Aorta (tissue), 5 donors: ENCODE measurements at regions not wholly inside any gene's neighbourhood (a gene's known extent, or its start where the extent isn't known, plus 50 kb on each side); places are given as distances from the start of the nearest gene placed in this dataset.

Experiments
- ATAC-seq: fragments of 200-7000 bp; cut with Tn5 transposase; one replicate; pipeline ENCODE4 v1.9.1; 2022; ENCODE audit warnings: moderate library complexity; ENCODE audit not compliant: low FRiP score
- DNase-seq, 2 donors: peaks; one replicate each; pipeline ENCODE4 v3.0.0-alpha.2; 2020
- H3K27ac ChIP-seq, 2 donors: one replicate each; pipeline ENCODE4 v1.5.1; 2013; ENCODE audit warnings: low read length in 2 of 2, mild to moderate bottlenecking in 2 of 2, moderate library complexity in 2 of 2, control low read depth in 1 of 2, inconsistent platforms in 1 of 2, low read depth in 1 of 2
- H3K27me3 ChIP-seq, 2 donors: one replicate each; pipeline ENCODE4 v1.6.1; 2013; ENCODE audit warnings: control low read depth in 1 of 2, low read length in 1 of 2, mild to moderate bottlenecking in 1 of 2, moderate library complexity in 1 of 2; ENCODE audit not compliant: insufficient read depth in 2 of 2, control insufficient read depth in 1 of 2
- H3K36me3 ChIP-seq, 2 donors: one replicate each; pipeline ENCODE4 v1.6.1; 2013; ENCODE audit warnings: control low read depth in 1 of 2, low read length in 1 of 2, mild to moderate bottlenecking in 1 of 2; ENCODE audit not compliant: insufficient read depth in 2 of 2, control insufficient read depth in 1 of 2
- H3K4me1 ChIP-seq, 2 donors: one replicate each; pipeline ENCODE4 v1.6.1; 2013; ENCODE audit warnings: low read length in 2 of 2, control low read depth in 1 of 2, mild to moderate bottlenecking in 1 of 2, moderate library complexity in 1 of 2; ENCODE audit not compliant: insufficient read depth in 2 of 2, control insufficient read depth in 1 of 2
- H3K4me3 ChIP-seq, 2 donors: one replicate each; pipeline ENCODE4 v1.5.1; 2013; ENCODE audit warnings: low read length in 2 of 2, control low read depth in 1 of 2, mild to moderate bottlenecking in 1 of 2
- H3K9me3 ChIP-seq: one replicate; pipeline ENCODE4 v1.6.1; 2013; ENCODE audit warnings: mild to moderate bottlenecking, low read length; ENCODE audit not compliant: control insufficient read depth
- WGBS, 2 donors: extraction: QIAGEN DNeasy Blood & Tissue Kit; methylation state at CpG; one replicate each; pipeline ENCODE4 v1.1.7; 2013; 5-methylcytosine and 5-hydroxymethylcytosine counted together
- intact Hi-C, 2 donors: fragments of 100-400 bp; cut with DNase I; formaldehyde crosslinking; loops; one replicate each; pipeline versions ENCODE4 v1.14.2 to v1.15.0; 2022
- donor health status: healthy with polysubstance abuse.
- donor health status: Bipolar disorder and iron deficiency.
- donor health status: DM: no; HTN: no; CAD: no.
- donor health status: DM: no; HTN: no; CAD: no.
- donor health status: DM: yes; HTN: yes; CAD: no.

DNA sequence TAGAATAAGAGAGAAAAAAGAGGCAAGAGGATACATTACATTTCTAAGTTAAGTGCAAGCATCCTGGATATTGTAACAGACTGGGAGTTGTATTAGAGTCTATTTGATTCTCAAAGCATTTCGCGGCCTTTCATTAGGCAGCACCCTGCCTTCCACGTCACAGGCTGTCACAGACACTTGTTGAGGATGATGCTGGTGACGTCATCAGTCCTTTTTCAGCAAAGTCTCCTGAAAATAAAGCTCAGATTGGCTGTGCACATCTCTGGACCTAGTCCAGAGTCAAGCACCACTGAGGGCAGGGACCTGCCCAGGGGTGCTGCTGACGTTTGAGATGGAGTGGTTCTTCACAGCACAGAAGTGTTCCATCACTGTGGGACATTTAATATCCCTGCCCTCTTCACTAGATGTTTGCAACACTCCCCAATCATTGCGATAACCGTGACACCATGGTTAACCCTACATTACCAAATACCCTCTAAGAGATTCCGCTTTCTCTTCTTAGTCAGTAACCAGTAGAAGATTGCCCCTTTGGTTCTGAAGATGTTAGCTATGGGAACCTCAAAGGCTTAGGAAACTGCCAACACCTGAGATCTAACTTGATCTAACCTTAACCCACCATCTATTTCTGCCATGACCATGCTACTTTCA lies 72.7 kb upstream of the F3 start:
- Histone ChIP-seq H3K27ac (no peak overlapping the region), H3K4me3 (no peak overlapping the region), H3K4me1 (no peaks in the 10 kb centered on the region), H3K9me3 (no peaks in the 10 kb centered on the region), H3K27me3 (no peaks in the 10 kb centered on the region), H3K36me3 (no peaks in the 10 kb centered on the region)
- ATAC-seq (no peak), DNase-seq (no peak)
- 59 to 87% methylated on average over 8 of the region's 8 CpGs for WGBS, 2 donors
- intact Hi-C loops = no loop called here

DNA sequence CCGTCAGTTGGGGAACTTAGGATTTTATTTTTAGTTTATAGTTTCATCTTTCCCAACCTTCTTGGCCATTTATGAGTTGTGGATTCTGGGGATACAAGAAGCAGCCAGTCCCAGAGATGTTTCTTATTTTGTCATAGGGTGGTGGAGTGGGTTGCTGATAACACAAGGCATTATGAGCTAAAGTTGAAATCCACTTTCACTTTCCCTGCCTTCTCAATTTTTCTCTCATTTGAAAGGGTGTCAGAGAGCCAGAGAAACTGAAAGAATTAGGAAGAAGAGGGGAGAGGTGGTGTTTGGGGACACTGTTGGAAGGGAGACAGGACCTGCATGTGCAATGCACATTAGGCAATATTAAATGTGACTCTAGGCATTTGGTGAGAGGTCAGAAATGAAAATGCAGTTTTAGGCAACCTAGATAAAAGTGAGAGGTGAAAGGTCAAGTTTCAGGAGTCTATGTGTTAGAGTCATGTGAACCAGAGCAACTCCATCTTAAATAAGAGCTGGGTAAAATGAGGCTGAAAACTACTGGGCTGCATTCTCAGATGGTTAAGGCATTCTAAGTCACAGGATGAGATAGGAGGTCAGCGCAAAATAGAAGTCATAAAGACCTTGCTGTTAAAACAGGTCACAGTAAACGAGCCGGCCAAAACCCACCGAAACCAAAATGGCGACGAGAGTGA lies 71.1 kb upstream of the F3 start:
- ATAC-seq (no peak), DNase-seq (no peak)
- WGBS, 2 donors = 89 to 91% methylated on average over 7 of the region's 7 CpGs
- H3K27me3 ChIP-seq = no peaks in the 10 kb centered on the region
- no peak overlapping the region for H3K27ac ChIP-seq
- no peak overlapping the region for H3K4me3 ChIP-seq
- intact Hi-C loops = no loop called here
- H3K36me3 ChIP-seq = no peaks in the 10 kb centered on the region
- H3K9me3 ChIP-seq = no peaks in the 10 kb centered on the region
- no peaks in the 10 kb centered on the region for H3K4me1 ChIP-seq

DNA sequence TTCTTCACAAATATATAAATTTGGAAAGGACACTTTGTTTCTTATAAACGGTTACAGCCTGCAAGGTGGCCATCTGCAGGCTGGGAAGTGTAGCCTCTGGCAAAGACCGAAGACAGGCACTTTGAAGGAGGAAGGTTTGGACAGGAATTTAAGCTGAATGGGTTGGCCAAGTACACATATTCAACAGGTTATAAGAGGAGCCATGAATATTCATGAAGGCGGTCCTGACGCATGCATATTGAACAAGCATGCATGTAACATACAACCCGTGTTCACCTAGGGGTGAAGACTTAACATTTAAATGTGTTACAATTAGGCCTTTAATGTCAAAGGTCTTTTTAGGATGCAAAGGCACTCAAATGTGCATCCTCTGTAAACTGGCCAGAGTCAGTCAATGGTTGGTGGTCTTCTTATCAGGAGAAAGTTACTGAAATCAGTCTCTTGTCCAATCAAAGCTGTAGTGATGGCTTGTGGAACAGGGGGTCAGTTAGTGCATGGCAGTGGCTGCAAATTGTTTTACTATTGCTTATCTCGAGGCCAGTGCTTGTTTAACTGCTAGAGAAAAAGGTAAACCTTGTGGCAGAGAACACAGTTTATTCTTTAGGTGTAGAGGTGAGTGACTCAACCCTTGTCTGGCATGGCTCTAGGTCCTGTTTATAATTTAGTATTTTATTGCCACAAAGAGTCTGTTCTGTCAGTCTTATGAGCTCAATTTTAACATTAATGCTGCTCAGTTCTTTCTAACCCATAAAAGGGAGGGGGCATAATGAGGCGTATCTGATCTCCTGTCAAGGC lies 70.3 kb upstream of the F3 start:
- H3K4me1 ChIP-seq = no peaks in the 10 kb centered on the region
- intact Hi-C loops = no loop called here
- DNase-seq = no peak
- WGBS, 2 donors = 83 to 86% methylated on average over 7 of the region's 7 CpGs
- H3K4me3 ChIP-seq = no peak overlapping the region
- H3K36me3 ChIP-seq = no peaks in the 10 kb centered on the region
- ATAC-seq = no peak
- H3K27ac ChIP-seq = no peak overlapping the region
- no peaks in the 10 kb centered on the region for H3K9me3 ChIP-seq
- H3K27me3 ChIP-seq = no peaks in the 10 kb centered on the region

DNA sequence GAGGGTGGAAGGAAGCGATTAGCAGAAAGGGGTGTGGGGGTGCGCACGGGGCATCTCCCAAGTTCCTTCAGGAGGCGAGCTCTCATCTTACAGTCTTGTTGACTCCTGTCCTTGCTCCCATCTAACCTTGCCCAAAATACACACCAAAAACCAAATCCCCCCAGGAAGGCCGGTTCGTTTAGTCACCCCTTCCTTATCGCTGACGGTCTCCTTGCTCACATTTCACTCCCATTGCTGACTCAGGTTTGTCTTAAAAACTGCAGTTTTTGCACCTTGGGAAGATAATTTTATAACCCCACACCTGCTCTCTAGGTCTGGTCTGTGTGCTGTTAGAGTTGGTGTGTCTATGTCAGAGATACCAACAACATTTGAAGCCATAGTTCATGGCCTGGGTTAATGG lies 68.1 kb upstream of the F3 start:
- Histone ChIP-seq H3K9me3 (no peaks in the 10 kb centered on the region), H3K36me3 (no peaks in the 10 kb centered on the region), H3K4me3 (no peak overlapping the region), H3K27ac (no peak overlapping the region), H3K27me3 (no peaks in the 10 kb centered on the region), H3K4me1 (no peaks in the 10 kb centered on the region)
- ATAC-seq (no peak), DNase-seq (no peak)
- 96% methylated on average over 8 of the region's 8 CpGs for WGBS, 2 donors
- intact Hi-C loops = no loop called here

DNA sequence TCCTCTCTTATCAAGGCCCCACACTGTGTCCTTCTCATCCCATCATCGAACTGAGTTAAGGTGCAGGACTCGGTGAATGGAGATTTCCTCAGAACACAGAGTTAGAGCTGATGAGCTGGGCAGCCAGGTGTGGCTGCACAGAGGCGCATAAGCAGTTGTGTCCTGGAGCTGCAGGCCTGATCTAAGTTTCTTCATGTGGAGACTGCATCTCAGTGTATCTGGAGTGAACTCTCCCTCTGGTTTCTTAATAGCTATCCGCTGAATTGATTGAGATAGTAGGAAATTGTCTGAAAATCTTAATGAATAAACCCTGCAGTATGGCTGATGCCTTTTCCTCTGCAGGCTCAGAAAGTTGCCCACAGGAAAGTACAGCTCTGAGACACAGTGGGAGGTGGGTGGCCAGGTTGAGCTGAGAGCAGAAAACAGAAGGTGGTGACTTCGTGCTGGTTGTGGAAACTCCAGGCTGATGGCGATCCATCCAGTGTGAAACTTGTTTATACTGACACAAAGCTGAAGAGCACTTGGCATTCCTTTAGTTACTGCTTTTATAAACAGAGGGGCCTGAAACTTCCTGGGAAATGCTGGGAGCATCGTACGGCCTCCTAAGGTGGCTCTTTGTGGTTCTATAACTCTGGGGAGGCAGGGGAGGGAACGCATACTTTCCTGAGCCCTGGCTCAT lies 67.4 kb upstream of the F3 start:
- no peaks in the 10 kb centered on the region for H3K27me3 ChIP-seq
- no peaks in the 10 kb centered on the region for H3K36me3 ChIP-seq
- intact Hi-C loops = no loop called here
- no peak overlapping the region for H3K27ac ChIP-seq
- no peaks in the 10 kb centered on the region for H3K9me3 ChIP-seq
- WGBS, 2 donors = 84 to 90% methylated on average over 9 of the region's 9 CpGs
- H3K4me1 ChIP-seq = no peaks in the 10 kb centered on the region
- H3K4me3 ChIP-seq = no peak overlapping the region
- DNase-seq = no peak
- ATAC-seq = no peak

DNA sequence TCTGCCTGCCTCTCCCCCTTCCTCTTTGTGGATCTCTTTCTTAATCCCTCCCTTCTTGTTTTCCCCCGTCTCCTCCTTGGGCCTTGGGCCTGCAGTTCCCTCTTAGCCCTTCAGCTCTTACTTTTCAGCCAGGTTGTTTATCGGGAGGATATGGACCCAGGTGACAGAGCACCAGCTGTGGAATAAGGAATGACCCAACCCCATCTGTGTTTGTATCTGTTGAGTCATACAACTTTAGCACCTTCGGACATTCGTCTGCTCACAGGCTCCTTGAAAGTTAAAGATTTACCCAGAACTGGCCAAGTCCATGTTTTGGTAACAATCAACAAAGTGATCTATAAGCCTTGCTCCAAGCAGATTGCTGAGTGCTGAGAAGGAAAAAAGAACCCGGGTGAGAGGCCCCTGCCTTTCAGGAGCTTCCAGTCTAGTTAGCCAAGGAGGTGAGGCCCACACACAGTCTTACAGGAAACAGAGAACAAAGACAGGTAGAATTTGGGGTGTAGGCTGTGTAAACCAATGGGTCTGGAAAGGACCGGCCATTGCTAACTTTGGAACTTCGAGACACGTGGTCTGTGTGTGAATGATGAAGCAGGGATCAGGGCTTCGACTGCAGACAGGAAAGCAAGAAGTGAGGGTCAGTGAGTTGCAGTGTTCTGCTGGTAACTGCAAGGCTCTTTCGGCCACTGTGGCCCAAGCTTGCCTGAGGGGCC lies 66.7 kb upstream of the F3 start:
- no peak for DNase-seq
- H3K27me3 ChIP-seq = no peaks in the 10 kb centered on the region
- H3K9me3 ChIP-seq = no peaks in the 10 kb centered on the region
- intact Hi-C loops = no loop called here
- no peak for ATAC-seq
- no peaks in the 10 kb centered on the region for H3K36me3 ChIP-seq
- H3K27ac ChIP-seq = no peak overlapping the region
- H3K4me1 ChIP-seq = no peaks in the 10 kb centered on the region
- H3K4me3 ChIP-seq = no peak overlapping the region
- 85 to 86% methylated on average over 10 of the region's 10 CpGs for WGBS, 2 donors

DNA sequence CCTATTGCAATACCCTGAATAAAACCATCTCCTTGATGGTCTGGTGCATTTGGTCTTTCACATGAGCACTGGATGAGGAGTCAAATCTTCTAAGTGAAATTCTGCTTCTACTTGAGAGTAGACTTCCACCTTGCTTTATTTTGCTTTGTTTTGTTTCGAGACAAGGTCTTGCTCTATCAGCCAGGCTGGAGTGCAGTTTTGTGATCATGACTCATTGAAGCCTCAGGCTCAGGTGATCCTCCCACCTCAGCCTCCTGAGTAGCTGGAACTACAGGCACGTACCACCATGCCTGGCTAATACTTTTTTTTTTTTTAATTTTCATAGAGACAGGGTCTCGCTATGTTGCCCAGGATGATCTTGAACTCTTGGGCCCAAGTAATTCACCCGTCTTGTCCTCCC lies 65.8 kb upstream of the F3 start:
- H3K27ac ChIP-seq = no peak overlapping the region
- H3K36me3 ChIP-seq = no peaks in the 10 kb centered on the region
- ATAC-seq (no peak), DNase-seq (no peak)
- H3K4me3 ChIP-seq = no peak overlapping the region
- intact Hi-C loops = no loop called here
- H3K9me3 ChIP-seq = no peaks in the 10 kb centered on the region
- no peaks in the 10 kb centered on the region for H3K4me1 ChIP-seq
- 97 to 98% methylated on average over 4 of the region's 4 CpGs for WGBS, 2 donors
- H3K27me3 ChIP-seq = no peaks in the 10 kb centered on the region

DNA sequence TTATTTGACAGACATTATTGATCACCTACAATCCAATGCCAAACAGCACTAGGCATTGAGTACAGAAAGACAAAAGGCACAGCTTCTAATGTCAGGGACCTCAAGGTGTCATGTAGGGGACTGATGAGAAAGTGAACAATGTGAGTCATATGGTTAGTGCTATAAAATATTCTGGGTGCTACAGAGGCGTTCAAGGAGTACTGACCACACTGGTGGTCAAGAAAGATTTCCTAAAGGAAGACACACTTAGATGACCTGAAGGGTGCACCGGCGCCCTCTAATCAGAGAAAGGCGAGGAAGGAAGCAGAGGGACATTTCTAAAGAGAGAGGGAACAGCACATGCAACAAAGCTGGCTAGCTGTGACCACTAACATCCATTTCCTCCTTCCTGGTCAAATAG lies 64.9 kb upstream of the F3 start:
- ATAC-seq = no peak
- Histone ChIP-seq H3K4me3 (no peak overlapping the region), H3K36me3 (no peaks in the 10 kb centered on the region), H3K27me3 (no peaks in the 10 kb centered on the region), H3K4me1 (no peaks in the 10 kb centered on the region), H3K9me3 (no peaks in the 10 kb centered on the region), H3K27ac (no peak overlapping the region)
- intact Hi-C loops = no loop called here
- 95 to 96% methylated on average over 4 of the region's 4 CpGs for WGBS, 2 donors
- no peak for DNase-seq
